ENCODE measurements at regions not wholly inside any gene's neighbourhood (a gene's known extent, or its start where the extent isn't known, plus 50 kb on each side); places are given as distances from the start of the nearest gene placed in this dataset.

DNA sequence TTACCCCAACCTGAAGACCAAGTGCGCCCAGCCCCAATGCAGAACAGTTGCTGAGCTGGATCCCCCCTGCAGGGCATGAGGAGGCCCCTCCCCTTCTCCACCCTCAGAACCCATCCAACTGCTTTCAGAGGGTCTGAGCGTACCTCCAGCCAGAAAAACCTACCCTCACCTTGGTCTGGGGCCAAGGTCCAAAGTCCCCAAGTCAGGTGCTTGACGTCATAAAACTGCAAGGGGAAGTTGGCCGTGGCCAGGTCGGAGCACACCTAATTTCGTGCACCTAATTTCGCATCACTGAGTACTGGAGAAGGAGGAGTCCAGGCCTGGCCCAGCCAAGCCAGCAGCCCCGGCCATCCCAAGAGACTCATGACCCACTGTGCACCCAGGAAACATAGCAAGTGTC is 289.8 kb downstream of the CTTN start:
- no peak for DNase-seq

DNA sequence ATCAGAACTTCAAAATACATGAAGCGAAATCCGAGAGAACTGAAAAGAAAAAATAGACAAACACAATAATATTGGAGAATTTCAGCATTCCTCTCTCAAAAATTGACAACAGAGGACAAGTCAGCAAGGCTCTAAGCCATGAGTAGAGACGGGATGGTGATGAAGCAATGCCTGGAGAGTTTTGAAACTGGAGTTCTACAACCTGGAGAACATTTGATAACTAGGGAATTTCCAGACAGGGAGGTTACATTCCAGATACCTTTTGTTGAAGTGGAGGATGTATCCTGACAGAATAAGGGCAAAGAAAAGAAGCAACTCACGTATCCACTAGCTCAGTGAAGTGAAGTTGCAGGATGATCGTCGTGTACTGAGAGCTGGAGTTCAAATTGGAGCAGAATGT is 291.4 kb downstream of the CTTN start:
- no peak for DNase-seq

- no peak for DNase-seq
Measured at GRCh38 chr11:70692131-70692530, 293.8 kb downstream of the CTTN start.

GRCh38 chr11:70694371-70694770 is 296.0 kb downstream of the CTTN start:
- DNase-seq, result no peak

DNA sequence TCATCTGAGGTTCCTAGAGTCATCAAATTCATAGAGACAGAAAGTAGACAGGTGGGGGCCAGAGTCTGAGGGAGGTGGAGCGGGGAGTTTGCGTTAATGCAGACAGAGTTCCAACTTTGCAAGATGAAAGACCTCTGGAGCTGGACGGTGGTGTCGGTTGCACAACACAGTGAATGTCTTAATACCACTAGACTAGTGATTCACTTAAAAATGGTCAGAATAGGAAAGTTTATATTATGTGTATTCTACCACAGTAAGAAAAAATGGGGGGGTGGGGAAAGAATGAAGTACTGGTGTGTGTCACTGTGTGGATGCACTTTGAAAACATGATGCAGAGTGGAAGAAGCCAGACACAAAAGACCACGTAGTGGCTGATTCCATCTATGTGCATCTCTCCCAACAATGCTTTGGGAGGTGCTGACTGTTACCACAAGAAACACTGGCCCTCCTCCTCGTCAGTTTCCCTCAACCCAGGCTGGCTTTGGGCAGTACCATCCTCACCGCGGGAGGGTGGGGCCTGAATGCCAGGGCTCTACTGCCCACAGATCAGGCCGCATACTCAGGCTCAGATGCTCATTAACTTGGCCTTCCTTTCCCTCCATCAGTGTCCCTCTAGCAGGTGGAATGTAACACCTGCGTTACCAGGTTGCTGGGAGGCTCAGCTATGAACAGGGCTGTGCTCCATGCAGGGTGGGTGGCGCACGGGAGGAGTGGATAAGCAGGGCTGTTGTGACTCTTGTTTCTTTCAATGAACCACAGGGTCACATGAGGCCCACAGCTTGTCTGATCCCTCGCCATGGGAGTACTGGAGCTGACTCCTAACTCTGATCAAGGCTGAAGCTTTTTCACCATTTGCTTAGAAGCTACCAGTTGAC is 297.0 kb downstream of the CTTN start:
- DNase-seq, result no peak

- DNase-seq, result no peak
Measured at GRCh38 chr11:70696076-70696475, 297.7 kb downstream of the CTTN start.

GRCh38 chr11:70696564-70696963 is 298.2 kb downstream of the CTTN start:
- no peak for DNase-seq

GRCh38 chr11:70697701-70698100 is 299.4 kb downstream of the CTTN start:
- no peak for DNase-seq

GRCh38 chr11:70698871-70699270 is 300.5 kb downstream of the CTTN start:
- DNase-seq, result no peak

- no peak for DNase-seq
Measured at GRCh38 chr11:70699294-70700221, 301.2 kb downstream of the CTTN start.

DNA sequence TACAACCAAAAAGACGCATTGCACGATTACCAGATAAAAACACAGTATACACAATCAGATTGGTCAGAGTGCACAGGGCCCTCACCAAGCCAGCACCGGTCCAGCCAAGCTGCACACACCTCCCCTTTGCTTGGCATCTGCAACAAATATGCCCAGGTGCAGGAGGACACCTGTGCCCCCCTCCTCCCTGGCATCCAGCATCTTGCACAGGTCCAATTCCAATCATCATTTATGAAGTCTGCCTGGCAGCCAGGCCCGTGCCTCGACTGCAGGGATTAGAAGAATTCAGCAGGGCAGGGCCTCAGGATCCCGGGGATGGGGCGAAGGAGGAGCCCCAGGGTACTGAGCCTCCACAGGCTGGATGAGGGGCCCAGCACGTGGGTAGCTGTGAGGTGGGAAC is 302.1 kb downstream of the CTTN start:
- DNase-seq, result no peak

DNA sequence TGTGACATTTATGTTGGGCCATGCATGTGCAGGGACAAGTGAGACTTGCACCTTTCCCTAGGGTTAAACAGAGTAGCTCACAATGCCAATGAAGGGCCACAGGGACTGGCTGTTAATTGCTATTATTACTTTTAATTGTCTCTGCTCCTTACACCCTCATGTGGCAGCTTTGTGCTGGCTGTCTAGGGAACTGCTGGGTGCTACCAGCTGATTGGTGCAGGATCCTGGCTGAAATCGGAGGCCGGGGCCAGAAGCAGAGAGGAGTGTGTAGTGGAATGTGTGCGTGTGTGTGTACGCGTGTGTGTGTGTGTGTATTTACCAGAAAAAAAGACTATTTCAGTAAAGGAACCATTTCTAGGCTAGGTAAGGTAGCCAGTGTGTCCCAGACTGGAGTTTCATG is 302.5 kb downstream of the CTTN start:
- DNase-seq, result no peak

DNA sequence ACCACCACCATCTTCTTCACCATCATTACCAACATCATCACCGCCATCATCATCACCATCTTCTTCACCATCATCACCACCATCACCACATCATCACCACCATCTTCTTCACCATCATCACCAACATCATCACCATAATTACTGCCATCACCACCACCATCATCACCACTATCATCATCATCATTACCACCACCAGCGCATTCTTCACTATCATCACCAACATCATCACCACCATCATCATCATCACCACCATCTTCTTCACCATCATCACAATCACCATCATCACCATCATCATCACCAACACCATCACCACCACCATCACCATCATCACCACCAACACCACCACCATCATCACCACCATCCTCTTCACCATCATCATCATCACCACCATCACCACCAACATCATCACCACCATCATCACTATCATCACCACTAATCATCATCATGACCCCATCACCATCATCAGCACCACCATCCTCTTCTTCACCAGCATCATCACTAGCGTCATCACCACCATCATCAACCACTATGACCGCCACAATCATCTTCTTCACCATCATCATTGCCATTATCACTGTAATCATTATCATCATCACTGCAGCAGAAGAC is 303.8 kb downstream of the CTTN start:
- no peak for DNase-seq

- DNase-seq, result no peak
Measured at GRCh38 chr11:70703141-70704064, 305.1 kb downstream of the CTTN start.

GRCh38 chr11:70705097-70705496 is 306.8 kb downstream of the CTTN start:
- DNase-seq, result no peak

DNA sequence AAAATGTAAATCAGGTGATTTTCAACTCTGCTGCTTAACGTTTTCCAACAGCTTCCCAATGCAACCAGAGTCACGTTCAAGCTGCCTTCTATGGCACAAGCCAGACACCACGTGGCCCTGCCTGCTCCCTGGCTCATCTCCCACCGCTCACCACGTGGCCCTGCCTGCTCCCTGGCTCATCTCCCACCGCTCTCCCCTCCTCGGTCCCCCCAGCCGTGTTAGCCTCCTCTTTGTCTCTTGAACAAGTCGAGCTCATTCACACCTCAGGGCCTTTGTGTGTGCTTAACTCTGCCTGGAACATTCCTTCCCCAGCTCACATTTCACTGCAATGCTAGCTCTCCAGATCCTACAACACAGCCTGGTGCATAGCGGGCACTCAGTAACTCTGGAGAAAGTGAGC is 307.6 kb downstream of the CTTN start:
- no peak for DNase-seq

DNA sequence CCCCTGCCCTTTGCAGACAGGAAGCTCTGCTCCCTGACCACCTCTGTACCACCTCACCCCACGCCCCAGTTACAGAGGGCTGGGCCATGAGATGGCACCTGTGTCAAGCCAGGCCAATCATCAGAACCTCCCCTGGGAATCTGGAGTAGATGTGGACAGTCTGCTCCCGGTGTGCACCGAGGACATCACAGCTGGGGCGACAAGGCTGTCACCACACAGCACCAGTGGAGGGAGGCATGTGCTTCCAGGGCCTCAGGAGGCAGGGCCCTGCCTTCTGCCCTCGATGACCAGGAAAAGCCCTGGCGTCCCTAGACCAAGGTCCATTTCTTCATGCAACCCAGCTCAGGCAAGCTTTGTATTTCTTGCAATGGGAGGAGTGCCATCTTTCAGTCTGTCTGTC is 309.5 kb downstream of the CTTN start:
- DNase-seq, result no peak

- DNase-seq, result no peak
Measured at GRCh38 chr11:70709596-70709995, 311.3 kb downstream of the CTTN start.

- DNase-seq, result no peak
Measured at GRCh38 chr11:70710192-70710591, 311.9 kb downstream of the CTTN start.

- no peak for DNase-seq
Measured at GRCh38 chr11:70710601-70711000, 312.3 kb downstream of the CTTN start.

GRCh38 chr11:70711095-70711910 is 313.0 kb downstream of the CTTN start:
- DNase-seq, result no peak

DNA sequence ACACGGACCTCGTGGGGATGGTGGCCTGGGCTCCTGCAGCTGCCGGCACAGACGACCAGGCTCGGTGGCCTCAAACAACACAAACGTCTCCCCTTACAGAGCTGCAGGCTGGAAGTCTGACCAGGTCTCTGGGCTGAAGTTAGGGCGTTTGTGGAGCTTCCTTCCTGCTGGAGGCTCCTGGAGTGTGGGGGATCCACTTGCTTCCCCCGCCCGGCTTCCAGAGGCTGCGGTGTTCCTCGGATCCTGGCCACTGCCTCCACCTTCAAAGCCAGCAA is 313.5 kb downstream of the CTTN start:
- no peak for DNase-seq
